ENCODE measurements at regions not wholly inside any gene's neighbourhood (a gene's known extent, or its start where the extent isn't known, plus 50 kb on each side); places are given as distances from the start of the nearest gene placed in this dataset.

DNA sequence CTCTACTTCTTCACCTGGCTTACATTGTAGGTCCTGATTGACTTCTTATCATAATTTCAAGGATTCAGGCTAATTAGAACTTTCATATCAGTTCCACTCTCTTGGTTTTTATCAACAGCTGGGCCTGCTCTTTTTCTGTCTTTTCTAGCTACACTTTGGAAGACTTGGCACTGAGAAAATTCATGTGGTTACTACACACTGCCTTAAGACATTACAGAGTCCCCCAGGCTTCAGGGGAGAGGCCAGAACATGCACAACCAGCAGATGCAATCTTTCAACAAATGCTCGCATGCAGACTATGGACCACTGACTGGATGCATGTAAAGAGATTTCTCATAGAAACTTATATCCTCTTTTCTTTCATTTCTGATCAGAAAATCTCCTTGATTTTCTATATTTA lies 423.5 kb downstream of the TUSC7 start:
- no peak for DNase-seq

DNA sequence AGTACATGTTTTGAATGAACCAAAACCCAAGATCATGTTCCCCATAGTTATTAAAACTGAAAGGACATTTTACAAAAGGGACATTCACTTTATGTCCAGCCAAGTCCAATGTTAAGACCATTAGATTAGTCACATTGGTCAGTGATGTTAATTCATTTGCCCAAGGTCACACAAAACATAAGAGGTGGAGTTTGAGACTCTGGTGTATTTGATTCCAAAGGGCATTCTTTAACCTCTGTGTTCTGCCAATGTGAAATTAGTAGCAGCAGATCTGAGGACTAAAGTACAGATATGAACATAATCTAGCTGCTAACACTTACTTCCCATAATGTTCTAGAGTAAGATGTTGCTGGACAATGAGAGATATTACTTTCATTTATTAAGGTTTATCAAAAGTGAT lies 425.6 kb downstream of the TUSC7 start:
- no peak for DNase-seq

DNA sequence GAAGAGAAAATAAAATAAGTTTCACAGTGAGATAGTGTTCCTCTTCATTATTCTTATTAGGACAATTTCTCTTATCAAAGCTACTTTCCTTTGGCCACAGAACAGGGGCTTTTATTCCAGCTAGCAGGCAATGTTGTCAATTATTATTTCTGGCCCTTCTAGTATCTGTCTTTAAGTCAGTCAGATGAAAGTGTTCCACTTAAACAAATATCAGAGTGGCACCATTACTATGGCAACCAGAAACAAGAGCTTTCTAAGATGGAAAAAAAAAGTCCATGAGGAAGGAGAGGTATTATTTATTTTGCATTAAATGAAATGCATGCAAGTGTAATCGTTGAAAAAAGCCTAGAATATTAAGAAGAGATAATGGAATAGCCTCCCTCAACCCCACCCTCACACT lies 426.4 kb downstream of the TUSC7 start:
- no peak for DNase-seq

DNA sequence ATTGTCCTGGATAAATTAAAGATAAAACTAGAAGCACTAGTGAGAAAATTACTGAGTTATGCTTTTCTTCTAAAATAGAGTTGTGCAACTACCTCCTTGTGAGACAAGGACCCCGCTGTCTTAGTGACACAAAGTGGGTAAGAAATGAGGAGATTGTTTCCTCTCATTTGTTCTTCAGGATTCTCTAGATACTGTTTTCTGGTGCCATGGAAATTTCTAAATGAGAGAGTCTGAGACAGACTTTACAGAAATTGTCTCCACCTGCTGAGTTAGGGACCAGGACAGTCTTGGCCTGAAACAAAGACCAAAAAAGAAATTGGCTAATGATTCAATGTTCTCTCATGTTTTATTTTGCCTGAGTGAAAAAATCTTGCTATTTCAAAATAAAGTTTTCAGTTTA lies 427.5 kb downstream of the TUSC7 start:
- DNase-seq: no peak

- DNase-seq: no peak
These were observed 430.1 kb downstream of the TUSC7 start for GRCh38 chr3:117139681-117140080.

DNA sequence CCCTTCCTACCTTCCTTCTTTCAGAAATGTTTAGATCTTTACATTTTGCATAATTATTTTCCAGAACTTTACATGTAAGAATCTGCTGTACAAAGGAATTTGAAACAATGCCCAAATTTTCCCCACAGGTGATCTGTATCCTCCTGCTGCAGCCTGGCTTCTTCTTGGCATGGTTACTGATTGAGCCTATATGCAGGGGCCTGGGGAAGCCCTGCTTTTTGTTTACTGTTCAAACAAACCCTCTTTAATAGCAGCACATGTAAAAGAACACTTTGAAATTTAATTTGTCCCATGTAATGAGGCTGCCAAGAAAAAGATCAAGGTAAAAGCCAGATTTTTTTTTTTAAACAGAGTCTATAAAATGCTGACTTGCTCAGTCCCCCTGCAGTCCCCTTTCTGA lies 432.2 kb downstream of the TUSC7 start:
- no peak for DNase-seq

DNA sequence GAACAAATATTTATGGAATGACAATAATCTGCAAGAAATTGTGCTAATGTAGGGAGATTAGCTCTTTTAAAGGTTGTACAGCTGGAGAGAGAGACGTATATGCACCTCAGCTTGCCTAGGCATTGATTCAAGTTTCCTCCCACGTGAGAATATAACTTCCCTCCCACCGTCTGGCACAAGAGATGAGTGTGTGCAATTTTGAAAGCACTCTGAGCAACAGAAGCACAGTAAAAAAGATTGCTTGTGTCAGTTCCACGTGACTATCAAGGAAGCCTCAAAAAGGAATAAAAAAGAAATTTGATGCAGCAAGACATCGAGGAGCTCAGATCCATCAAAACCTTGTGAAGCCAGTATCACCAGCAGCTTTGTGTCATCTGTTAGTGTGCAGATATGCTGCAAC lies 435.3 kb downstream of the TUSC7 start:
- DNase-seq: no peak

DNA sequence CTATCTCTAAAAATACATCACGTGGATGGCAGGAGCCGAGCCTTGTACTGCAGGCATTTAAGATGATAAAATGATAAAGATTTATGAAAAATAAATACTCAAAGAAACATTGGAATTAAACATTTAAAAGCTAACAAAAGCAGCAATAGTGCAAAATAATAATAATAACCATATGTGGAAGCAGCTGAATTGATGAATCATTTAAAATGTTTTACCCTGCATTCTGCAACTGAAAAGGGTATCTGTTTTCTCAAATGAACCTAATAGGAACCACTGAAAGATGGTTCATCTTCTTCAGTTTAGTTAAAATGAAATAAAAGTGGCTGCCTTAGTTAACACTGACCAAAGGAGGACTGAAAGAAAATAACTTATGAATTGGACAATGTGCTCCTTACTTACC lies 436.1 kb downstream of the TUSC7 start:
- no peak for DNase-seq

DNA sequence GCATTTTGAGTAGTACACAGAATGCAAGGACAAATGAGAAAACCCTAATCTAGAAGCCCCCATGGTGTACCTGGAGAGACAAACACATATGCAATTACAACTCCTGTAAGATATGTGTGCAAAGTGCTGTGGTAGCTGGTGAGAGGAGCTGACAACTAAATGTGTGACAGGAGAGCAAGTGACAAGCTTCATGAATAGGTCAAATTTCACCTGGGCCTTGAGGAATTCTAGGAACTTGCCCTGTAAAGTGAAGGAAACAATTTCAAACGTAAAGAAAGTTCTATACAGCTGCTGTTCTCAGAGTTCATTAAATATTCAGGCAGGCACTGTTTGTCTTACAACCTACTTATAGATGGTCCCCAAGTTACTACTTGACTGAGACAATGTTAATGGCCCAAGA lies 437.0 kb downstream of the TUSC7 start:
- no peak for DNase-seq

DNA sequence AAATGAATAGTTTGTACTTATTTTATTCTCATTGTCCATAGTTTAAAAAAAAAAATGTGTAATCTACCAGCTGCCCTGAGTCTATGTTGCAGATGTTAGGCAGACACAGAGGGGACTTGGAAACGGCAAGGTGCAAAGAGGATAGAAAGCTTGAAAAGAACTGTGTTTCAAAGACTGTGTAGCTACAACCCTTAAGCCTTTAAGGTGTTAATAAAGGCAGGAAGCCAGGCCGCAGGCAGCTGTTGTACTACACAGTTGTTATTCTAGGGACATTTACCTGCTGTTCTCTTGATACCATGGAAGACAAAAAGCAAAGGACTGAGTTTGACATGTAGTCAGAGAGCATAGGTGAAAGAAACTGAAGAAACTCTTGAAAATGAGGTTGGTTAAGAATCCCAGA lies 440.0 kb downstream of the TUSC7 start:
- no peak for DNase-seq

GRCh38 chr3:117150628-117151027 lies 441.0 kb downstream of the TUSC7 start:
- no peak for DNase-seq

GRCh38 chr3:117160176-117160575 lies 450.6 kb downstream of the TUSC7 start:
- DNase-seq: no peak

GRCh38 chr3:117161816-117162215 lies 452.2 kb downstream of the TUSC7 start:
- no peak for DNase-seq

DNA sequence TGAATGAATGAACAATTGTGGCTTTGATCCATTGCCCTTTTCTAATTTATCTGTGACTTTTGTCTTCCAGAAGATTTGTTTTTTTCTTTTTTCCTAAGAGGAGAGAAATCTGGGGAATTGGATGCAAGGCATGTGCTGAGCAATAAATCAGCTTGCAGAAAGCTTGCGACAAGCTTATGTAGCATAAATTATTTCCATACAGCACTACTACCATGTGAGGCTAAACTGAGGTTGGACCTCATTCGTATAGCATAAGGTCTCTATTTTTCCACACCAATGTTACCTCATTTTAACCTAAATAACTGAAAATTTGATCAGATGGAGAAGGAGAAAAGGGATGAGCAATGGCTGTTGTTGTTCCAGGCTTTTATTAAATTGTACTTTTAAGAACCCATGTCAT lies 455.6 kb downstream of the TUSC7 start:
- DNase-seq: no peak

- DNase-seq: no peak
These were observed 456.0 kb downstream of the TUSC7 start for GRCh38 chr3:117165601-117166051.

DNA sequence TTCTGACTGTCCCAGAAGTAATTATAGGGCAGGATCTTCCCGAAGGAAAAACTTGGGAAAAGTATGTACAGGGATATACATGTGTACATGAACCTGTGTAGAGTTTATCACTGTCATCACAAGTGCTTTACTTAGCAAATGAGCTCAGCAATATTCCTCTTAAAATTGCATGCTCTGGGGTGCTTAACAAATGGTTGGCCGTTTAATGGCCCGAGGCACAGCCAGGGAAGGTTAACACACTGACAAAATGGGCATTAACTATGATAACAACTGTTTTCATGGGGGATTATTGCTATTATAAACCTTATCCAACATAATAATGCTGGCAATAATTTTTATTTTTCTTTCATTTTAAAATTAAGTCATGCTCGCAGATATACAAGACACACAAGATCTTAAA lies 459.3 kb downstream of the TUSC7 start:
- no peak for DNase-seq

DNA sequence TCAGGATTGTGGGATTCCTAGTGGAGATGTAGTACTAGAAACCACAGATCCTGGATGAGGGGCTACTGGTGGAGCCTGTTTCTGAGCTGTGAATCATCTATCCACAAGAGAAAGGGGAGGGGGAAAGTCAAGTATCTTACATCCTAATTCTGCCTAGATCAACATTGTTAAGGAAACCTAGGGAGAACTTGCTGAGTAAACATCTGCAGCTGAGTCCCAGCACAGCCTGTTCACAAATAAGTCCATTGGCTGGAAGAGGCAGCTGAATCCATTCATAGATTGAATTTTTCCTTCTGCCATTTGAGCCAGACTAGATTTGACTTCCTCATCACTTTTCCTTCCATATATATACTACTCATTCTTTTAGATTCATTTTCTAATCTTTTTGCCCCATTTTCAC lies 460.5 kb downstream of the TUSC7 start:
- DNase-seq: no peak

DNA sequence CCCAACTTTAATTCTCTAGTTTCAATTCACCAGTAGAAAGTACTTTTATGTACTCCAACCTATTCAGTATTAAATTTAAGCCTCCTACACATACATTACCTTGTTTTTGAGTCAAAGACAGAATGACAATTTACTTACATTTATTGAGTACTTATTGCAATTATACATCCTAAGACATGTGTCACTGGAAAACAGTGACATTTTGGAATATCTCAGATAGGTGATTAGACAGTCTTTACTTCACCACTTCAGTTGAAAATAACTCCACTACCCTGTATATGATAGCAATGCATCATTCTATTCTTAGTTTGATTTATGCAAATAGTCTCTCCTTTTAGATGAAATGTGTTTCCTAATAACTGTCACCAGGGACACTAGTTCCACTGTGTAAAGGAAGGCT lies 461.5 kb downstream of the TUSC7 start:
- DNase-seq: no peak

DNA sequence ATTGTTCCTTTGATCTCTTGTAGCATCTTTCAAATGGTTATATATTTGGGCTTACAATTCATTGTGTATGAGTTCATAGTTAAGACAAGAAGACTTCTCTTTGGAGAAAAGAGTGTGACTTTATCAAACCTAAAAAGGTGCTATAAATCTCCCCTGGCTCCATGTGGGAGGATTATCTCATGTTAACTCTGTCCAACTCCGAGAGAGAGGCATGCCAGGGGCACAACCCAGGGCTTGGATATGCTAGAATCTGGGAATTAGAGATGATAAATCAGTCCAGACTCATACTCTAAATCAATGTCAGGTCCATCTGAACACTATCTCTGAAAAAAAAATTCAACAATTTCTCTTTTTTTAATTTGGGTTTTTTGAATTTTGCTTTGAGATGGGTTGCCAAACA lies 462.8 kb downstream of the TUSC7 start:
- no peak for DNase-seq

GRCh38 chr3:117181222-117181621 lies 471.6 kb downstream of the TUSC7 start:
- DNase-seq: no peak

- no peak for DNase-seq
These were observed 475.0 kb downstream of the TUSC7 start for GRCh38 chr3:117184574-117184973.

DNA sequence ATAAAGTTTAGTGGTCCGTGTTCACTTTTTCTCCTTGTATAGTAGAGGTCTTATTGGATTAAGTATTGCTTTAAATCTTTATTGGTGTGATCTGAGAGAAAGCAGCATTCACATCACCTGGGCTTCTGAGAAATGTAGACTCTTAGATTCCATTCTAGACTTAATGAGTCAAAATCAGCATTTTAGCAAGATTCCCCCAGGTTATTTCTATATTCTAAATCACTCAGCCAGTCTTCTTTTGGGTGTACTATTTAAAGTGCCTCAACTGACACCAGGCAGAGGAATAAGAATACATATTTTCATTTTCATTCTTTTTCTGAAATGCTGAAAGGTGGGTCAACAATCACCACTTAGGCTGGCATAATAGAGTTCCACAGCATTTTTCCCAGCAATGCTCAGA lies 481.7 kb downstream of the TUSC7 start:
- DNase-seq: no peak

DNA sequence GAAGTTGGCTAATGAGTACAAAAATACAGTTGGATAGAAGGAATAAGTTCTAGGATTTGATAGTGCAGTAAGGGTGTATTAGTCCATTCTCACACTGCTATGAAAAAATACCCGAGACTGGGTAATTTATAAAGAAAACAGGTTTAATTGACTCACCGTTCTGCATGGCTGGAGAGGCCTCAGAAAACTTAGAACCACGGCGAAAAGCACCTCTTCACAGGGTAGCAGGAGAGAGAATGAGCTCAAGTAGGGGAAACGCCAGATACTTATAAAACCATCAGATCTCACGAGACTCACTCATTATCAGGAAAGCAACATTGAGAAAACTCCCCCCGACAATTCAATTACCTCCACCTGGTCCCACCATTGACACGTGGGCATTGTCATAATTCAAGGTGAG lies 483.3 kb downstream of the TUSC7 start:
- no peak for DNase-seq

DNA sequence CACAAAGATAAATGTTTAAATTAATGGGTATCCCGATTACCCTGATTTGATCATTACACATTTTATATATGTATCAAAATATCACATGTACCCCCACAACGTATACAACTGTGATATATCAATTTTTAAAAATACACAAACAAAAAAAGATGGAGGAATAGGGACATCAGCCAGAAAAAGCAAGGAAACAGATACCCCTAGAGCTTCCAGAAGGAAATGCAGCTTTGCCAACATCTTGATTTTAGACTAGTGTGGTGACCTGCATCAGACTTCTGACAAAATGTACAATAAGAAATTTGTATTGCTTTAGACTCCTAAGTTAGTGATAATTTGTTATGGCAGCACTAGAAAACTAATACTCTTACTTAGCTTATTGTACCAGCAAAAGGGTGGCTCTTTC lies 483.8 kb downstream of the TUSC7 start:
- no peak for DNase-seq

DNA sequence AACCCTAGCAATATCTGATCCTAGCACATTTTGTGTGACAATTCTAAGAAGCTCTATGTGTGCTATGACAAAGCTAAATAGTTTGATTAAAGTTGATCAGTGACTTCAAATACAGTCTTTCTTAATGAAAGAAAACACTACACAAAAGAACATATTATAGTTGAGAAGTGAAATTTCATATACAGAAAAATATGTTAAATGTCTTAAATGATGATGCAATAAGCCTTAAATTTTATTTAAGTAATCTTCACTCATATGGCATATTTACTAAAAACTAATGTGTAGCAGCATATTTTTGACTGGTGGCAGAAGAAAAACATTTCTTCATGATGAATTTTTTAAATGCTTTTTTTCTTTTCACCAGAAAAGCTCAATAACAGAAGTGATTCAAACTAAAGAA lies 485.5 kb downstream of the TUSC7 start:
- no peak for DNase-seq

DNA sequence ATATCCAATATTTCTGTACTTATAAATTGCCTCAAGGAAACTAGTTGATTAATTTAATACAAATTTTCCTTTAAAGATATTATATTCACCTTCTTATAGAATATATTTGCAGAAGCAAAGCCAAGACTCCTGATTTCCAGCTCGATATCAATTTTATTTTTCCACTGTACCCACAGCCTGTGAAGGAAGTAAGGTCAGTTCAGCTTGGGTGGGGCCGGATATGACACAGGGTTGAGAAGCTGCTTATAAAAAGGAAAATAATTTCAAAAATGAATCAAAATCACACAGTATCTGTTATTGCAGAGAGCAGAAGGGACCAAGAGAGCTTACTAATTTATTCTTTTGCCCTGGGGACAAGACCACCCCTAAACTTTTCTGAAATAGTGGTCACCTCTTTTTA lies 491.4 kb downstream of the TUSC7 start:
- DNase-seq: no peak
